Bronchial epithelial cell (primary cell): ENCODE measurements at regions not wholly inside any gene's neighbourhood (a gene's known extent, or its start where the extent isn't known, plus 50 kb on each side); places are given as distances from the start of the nearest gene placed in this dataset.

ENCODE experiments used
- DNase-seq: peaks from one replicate; pipeline ENCODE4 v3.0.0-alpha.2; 2010; ENCODE audit warnings: low read depth
- FAIRE-seq: peaks from 2 replicates; lab custom pipeline; 2011; peaks lifted over from hg19 to GRCh38; lab: Jason Lieb, UNC
- H3K27me3 ChIP-seq: 2 replicates; pipeline ENCODE4 v1.5.1; 2011; ENCODE audit warnings: low read length; ENCODE audit not compliant: control insufficient read depth, insufficient read depth
- H3K36me3 ChIP-seq: 2 replicates; pipeline ENCODE4 v1.5.1; 2011; ENCODE audit warnings: low read length; ENCODE audit not compliant: control insufficient read depth, insufficient read depth
- H3K4me3 ChIP-seq: 2 replicates; pipeline ENCODE4 v1.5.1; 2011; ENCODE audit warnings: mild to moderate bottlenecking, low read depth, low read length, control low read depth
- CTCF ChIP-seq: IDR thresholded peaks from 2 replicates; pipeline ENCODE4 v1.5.1; 2011; ENCODE audit warnings: mild to moderate bottlenecking, moderate library complexity, low read length, control low read depth, inconsistent platforms; ENCODE audit not compliant: insufficient read depth, severe bottlenecking

- H3K4me3 ChIP-seq = no peak overlapping the region
- no peak for DNase-seq
- no peaks in the 10 kb centered on the region for H3K36me3 ChIP-seq
- H3K27me3 ChIP-seq = no peaks in the 10 kb centered on the region
- no peak for TF ChIP-seq CTCF
- FAIRE-seq = no peak
These were observed 86.9 kb downstream of the ZNF467 start for GRCh38 chr7:149686449-149686848.

GRCh38 chr7:149686011-149686410, 87.4 kb downstream of the ZNF467 start:
- no peak for TF ChIP-seq CTCF
- Histone ChIP-seq H3K27me3 (no peaks in the 10 kb centered on the region), H3K4me3 (no peak overlapping the region), H3K36me3 (no peaks in the 10 kb centered on the region)
- FAIRE-seq (no peak), DNase-seq (no peak)

- FAIRE-seq (no peak), DNase-seq (peak; percentile 27)
- Histone ChIP-seq H3K27me3 (no peaks in the 10 kb centered on the region), H3K4me3 (no peak overlapping the region), H3K36me3 (no peaks in the 10 kb centered on the region)
- TF ChIP-seq CTCF = no peak
These were observed 87.9 kb downstream of the ZNF467 start for GRCh38 chr7:149685455-149685854.

- TF ChIP-seq CTCF = no peak
- no peaks in the 10 kb centered on the region for H3K27me3 ChIP-seq
- no peak overlapping the region for H3K4me3 ChIP-seq
- no peak for DNase-seq
- H3K36me3 ChIP-seq = no peaks in the 10 kb centered on the region
- no peak for FAIRE-seq
These were observed 89.5 kb downstream of the ZNF467 start for GRCh38 chr7:149683898-149684297.

- DNase-seq = no peak
- no peak for TF ChIP-seq CTCF
- Histone ChIP-seq H3K27me3 (no peaks in the 10 kb centered on the region), H3K4me3 (no peak overlapping the region), H3K36me3 (no peaks in the 10 kb centered on the region)
- no peak for FAIRE-seq
These were observed 90.2 kb downstream of the ZNF467 start for GRCh38 chr7:149683181-149683580.

- no peak for FAIRE-seq
- no peak overlapping the region for H3K4me3 ChIP-seq
- TF ChIP-seq CTCF = no peak
- no peaks in the 10 kb centered on the region for H3K36me3 ChIP-seq
- no peaks in the 10 kb centered on the region for H3K27me3 ChIP-seq
- DNase-seq = no peak
These were observed 91.3 kb downstream of the ZNF467 start for GRCh38 chr7:149682038-149682437.
